WTC11 (cell line): ENCODE measurements at regions not wholly inside any gene's neighbourhood (a gene's known extent, or its start where the extent isn't known, plus 50 kb on each side); places are given as distances from the start of the nearest gene placed in this dataset.

Experiments used
- ATAC-seq: fragments of 200-7000 bp; cut with Tn5 transposase; 2 replicates; pipeline ENCODE4 v1.10.0; 2021; ENCODE audit warnings: mild to moderate bottlenecking, moderate library complexity
- CTCF ChIA-PET: fragments of 300-600 bp; sonication (Branson Sonifier 250); formaldehyde crosslinking; loops from one replicate; lab custom pipeline; 2021; ENCODE audit warnings: antibody characterized with exemption; lab: Charles Lee
- POLR2A ChIA-PET: fragments of 350-600 bp; sonication (Branson Sonifier 250); formaldehyde crosslinking; loops from one replicate; lab custom pipeline; 2021; ENCODE audit warnings: antibody characterized with exemption; lab: Charles Lee
- DNase-seq: peaks from one replicate; pipeline ENCODE4 v3.0.0; 2021; ENCODE audit warnings: low spot score
- H3K27ac Mint-ChIP-seq: 2 replicates; pipeline ENCODE4 v1.8.0; 2021; ENCODE audit warnings: mixed read lengths
- H3K27me3 Mint-ChIP-seq: 2 replicates; pipeline ENCODE4 v1.8.0; 2021; ENCODE audit warnings: low read depth, mild to moderate bottlenecking, moderate library complexity, mixed read lengths
- H3K36me3 Mint-ChIP-seq: 2 replicates; pipeline ENCODE4 v1.8.0; 2021; ENCODE audit warnings: mixed read lengths
- H3K4me1 Mint-ChIP-seq: 2 replicates; pipeline ENCODE4 v1.8.0; 2022; ENCODE audit warnings: mixed read lengths
- H3K4me3 Mint-ChIP-seq: 2 replicates; pipeline ENCODE4 v1.8.0; 2021; ENCODE audit warnings: mild to moderate bottlenecking, moderate library complexity, mixed read lengths
- H3K9me3 Mint-ChIP-seq: 2 replicates; pipeline ENCODE4 v1.8.0; 2021; ENCODE audit warnings: mixed read lengths
- ATF2 ChIP-seq: sonication (generic); formaldehyde crosslinking; IDR thresholded peaks from 2 replicates; pipeline ENCODE4 v1.8.1; 2022; ENCODE audit warnings: low read depth, missing genetic modification reagents, borderline replicate concordance
- ELF4 ChIP-seq: sonication (generic); formaldehyde crosslinking; IDR thresholded peaks from 2 replicates; pipeline ENCODE4 v1.8.1; 2022; ENCODE audit warnings: low read depth, mild to moderate bottlenecking, moderate library complexity, missing genetic modification reagents
- FOXJ3 ChIP-seq: sonication (generic); formaldehyde crosslinking; IDR thresholded peaks from 2 replicates; pipeline ENCODE4 v1.9.0; 2021; ENCODE audit warnings: missing genetic modification reagents, mild to moderate bottlenecking, borderline replicate concordance
- FOXP1 ChIP-seq: sonication (generic); formaldehyde crosslinking; IDR thresholded peaks from 2 replicates; pipeline ENCODE4 v1.8.0; 2022; ENCODE audit warnings: missing genetic modification reagents, mild to moderate bottlenecking, moderate library complexity, borderline replicate concordance
- GABPB1 ChIP-seq: sonication (generic); formaldehyde crosslinking; IDR thresholded peaks from 2 replicates; pipeline ENCODE4 v1.8.1; 2023; ENCODE audit warnings: mild to moderate bottlenecking, missing genetic modification reagents
- GRHL2 ChIP-seq: fragments of 250-450 bp; sonication (Bioruptor Pico); IDR thresholded peaks from 2 replicates; pipeline ENCODE4 v1.8.0; 2022; ENCODE audit warnings: mild to moderate bottlenecking, moderate library complexity; ENCODE audit not compliant: insufficient replicate concordance, severe bottlenecking
- MLX ChIP-seq: sonication (generic); formaldehyde crosslinking; IDR thresholded peaks from 2 replicates; pipeline ENCODE4 v1.8.1; 2023; ENCODE audit warnings: mild to moderate bottlenecking, missing genetic modification reagents, moderate library complexity
- NFATC4 ChIP-seq: fragments of 250-450 bp; sonication (Bioruptor Pico); IDR thresholded peaks from 2 replicates; pipeline ENCODE4 v1.9.0; 2021; ENCODE audit warnings: mild to moderate bottlenecking
- NR1H2 ChIP-seq: sonication (generic); formaldehyde crosslinking; IDR thresholded peaks from 2 replicates; pipeline ENCODE4 v1.9.0; 2021; ENCODE audit warnings: mild to moderate bottlenecking, moderate library complexity, missing genetic modification reagents
- NR2C2 ChIP-seq: sonication (generic); formaldehyde crosslinking; IDR thresholded peaks from 2 replicates; pipeline ENCODE4 v1.8.0; 2022; ENCODE audit warnings: mild to moderate bottlenecking, missing genetic modification reagents
- PREB ChIP-seq: sonication (generic); formaldehyde crosslinking; IDR thresholded peaks from 2 replicates; pipeline ENCODE4 v1.8.1; 2022; ENCODE audit warnings: mild to moderate bottlenecking, missing genetic modification reagents, moderate library complexity, borderline replicate concordance
- PRRX2 ChIP-seq: fragments of 250-450 bp; sonication (Bioruptor Pico); IDR thresholded peaks from 2 replicates; pipeline ENCODE4 v1.8.0; 2021; ENCODE audit warnings: mild to moderate bottlenecking
- TCF7 ChIP-seq: sonication (generic); formaldehyde crosslinking; IDR thresholded peaks from 2 replicates; pipeline ENCODE4 v1.8.0; 2022; ENCODE audit warnings: mild to moderate bottlenecking, low read depth, missing genetic modification reagents, moderate library complexity
- TEAD1 ChIP-seq: sonication (generic); formaldehyde crosslinking; IDR thresholded peaks from 2 replicates; pipeline ENCODE4 v1.8.0; 2022; ENCODE audit warnings: mild to moderate bottlenecking, missing genetic modification reagents
- TEAD4 ChIP-seq: sonication (generic); formaldehyde crosslinking; IDR thresholded peaks from 2 replicates; pipeline ENCODE4 v1.8.0; 2022; ENCODE audit warnings: mild to moderate bottlenecking, missing genetic modification reagents
- ZNF263 ChIP-seq: sonication (generic); formaldehyde crosslinking; IDR thresholded peaks from 2 replicates; pipeline ENCODE4 v1.8.1; 2022; ENCODE audit warnings: low read depth, mild to moderate bottlenecking, moderate library complexity, missing genetic modification reagents
- ZNF532 ChIP-seq: fragments of 250-450 bp; sonication (Bioruptor Pico); IDR thresholded peaks from 2 replicates; pipeline ENCODE4 v1.9.0; 2021; ENCODE audit warnings: mild to moderate bottlenecking, borderline replicate concordance
- ZSCAN18 ChIP-seq: fragments of 250-450 bp; sonication (Bioruptor Pico); IDR thresholded peaks from 2 replicates; pipeline ENCODE4 v2.1.2; 2022; ENCODE audit warnings: mild to moderate bottlenecking, moderate library complexity
- TF ChIP-seq, protein P1 (sequence below): sonication (generic); formaldehyde crosslinking; IDR thresholded peaks from 2 replicates; pipeline ENCODE4 v1.8.1; 2022; ENCODE audit warnings: missing genetic modification reagents, borderline replicate concordance
- TF ChIP-seq, protein P2 (sequence below): fragments of 250-450 bp; sonication (Bioruptor Pico); IDR thresholded peaks from 2 replicates; pipeline ENCODE4 v1.9.0; 2021; ENCODE audit warnings: mild to moderate bottlenecking

DNA sequence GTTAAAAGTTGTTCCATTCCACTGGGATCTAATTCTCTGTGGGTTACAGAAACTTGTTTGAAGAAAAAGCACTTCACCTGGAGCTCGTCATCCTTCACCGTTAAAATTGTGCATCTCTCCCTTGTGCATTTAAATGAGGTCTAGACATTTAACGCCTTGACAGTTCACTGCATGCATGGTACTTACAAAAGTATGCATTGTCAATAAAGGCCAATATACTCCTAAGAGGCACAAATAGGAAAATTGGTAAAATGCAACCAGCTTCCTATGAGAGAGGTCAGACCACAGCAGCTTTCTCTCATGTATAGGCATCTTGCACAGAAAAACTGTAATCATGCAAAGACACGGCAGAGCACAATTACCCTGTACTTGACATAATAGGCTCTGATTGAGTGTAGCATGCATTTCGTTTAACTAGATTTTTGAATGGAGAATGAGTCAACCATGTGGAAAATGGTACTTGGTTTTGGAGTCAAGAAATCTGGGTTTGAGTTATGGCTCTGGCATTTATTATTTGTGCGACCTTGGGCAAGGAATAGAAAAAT, 378.5 kb downstream of the RFPL4B start (continued):
- TF ChIP-seq NR2C2 (CRISPR knock-in tag): no peak
- TF ChIP-seq ELF4 (CRISPR knock-in tag): no peak
- TF ChIP-seq ZNF263 (CRISPR knock-in tag): no peak
- TF ChIP-seq TEAD4 (CRISPR knock-in tag): no peak
- TF ChIP-seq, protein P1, sequence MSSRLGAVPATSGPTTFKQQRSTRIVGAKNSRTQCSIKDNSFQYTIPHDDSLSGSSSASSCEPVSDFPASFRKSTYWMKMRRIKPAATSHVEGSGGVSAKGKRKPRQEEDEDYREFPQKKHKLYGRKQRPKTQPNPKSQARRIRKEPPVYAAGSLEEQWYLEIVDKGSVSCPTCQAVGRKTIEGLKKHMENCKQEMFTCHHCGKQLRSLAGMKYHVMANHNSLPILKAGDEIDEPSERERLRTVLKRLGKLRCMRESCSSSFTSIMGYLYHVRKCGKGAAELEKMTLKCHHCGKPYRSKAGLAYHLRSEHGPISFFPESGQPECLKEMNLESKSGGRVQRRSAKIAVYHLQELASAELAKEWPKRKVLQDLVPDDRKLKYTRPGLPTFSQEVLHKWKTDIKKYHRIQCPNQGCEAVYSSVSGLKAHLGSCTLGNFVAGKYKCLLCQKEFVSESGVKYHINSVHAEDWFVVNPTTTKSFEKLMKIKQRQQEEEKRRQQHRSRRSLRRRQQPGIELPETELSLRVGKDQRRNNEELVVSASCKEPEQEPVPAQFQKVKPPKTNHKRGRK (CRISPR knock-in tag): no peak
- TF ChIP-seq TCF7 (CRISPR knock-in tag): no peak
- TF ChIP-seq ATF2 (CRISPR knock-in tag): no peak

DNA sequence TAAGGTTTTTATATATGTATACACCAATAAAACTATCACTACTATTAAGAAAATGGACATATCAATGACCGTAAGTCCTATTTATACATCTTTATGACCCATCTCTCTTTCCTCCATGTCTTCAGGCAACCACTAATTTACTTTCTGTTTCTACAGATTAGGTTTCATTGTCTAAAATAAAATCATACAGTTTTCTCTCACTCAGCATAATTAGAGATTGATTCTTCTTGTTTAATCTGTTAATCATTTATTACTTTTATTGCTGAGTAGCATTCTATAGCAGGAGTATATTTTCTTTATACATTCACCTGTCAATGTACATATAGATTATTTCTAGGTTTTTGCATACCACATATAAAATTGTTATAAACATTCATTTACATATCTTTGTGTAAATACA, 388.0 kb downstream of the RFPL4B start:
- ATAC-seq (no peak), DNase-seq (no peak)
- POLR2A ChIA-PET: no interaction called here
- Mint-ChIP-seq H3K27ac (no peak overlapping the region), H3K4me3 (no peak overlapping the region), H3K27me3 (no peaks in the 10 kb centered on the region; the same call in 1 of the 2 replicates), H3K36me3 (no peaks in the 10 kb centered on the region), H3K4me1 (no peaks in the 10 kb centered on the region), H3K9me3 (peaks cover 14% of the 10 kb centered on the region)
- CTCF ChIA-PET: no interaction called here
- TF ChIP-seq NR1H2 (CRISPR knock-in tag) (no peak), TEAD4 (CRISPR knock-in tag) (no peak), TEAD1 (no peak), PRRX2 (CRISPR knock-in tag) (no peak), ZSCAN18 (CRISPR knock-in tag) (no peak), ZNF532 (no peak), MLX (CRISPR knock-in tag) (no peak), GRHL2 (CRISPR knock-in tag) (no peak), FOXJ3 (CRISPR knock-in tag) (no peak), PREB (CRISPR knock-in tag) (no peak), FOXP1 (CRISPR knock-in tag) (no peak), GABPB1 (CRISPR knock-in tag) (no peak), NFATC4 (CRISPR knock-in tag) (no peak)
- TF ChIP-seq, protein P2, sequence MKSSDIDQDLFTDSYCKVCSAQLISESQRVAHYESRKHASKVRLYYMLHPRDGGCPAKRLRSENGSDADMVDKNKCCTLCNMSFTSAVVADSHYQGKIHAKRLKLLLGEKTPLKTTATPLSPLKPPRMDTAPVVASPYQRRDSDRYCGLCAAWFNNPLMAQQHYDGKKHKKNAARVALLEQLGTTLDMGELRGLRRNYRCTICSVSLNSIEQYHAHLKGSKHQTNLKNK (CRISPR knock-in tag): no peak
